OCI-LY3 (cell line): ENCODE measurements at regions not wholly inside any gene's neighbourhood (a gene's known extent, or its start where the extent isn't known, plus 50 kb on each side); places are given as distances from the start of the nearest gene placed in this dataset.

ENCODE experiments used
- CTCF ChIP-seq: fragments of 200-600, 300-600 bp; sonication (generic); IDR thresholded peaks from 2 replicates; pipeline ENCODE4 v1.5.1; 2014; ENCODE audit warnings: antibody characterized with exemption, low read length, low read depth
- EZH2phosphoT487 ChIP-seq: fragments of 200-600 bp; shearing (Covaris generic); IDR thresholded peaks from 2 replicates; pipeline ENCODE4 v1.6.1; 2018; ENCODE audit warnings: antibody characterized with exemption, mixed run types, low read depth

GRCh38 chr2:183829931-183830330, 705.7 kb downstream of the NUP35 start:
- TF ChIP-seq CTCF (no peak), EZH2phosphoT487 (no peak)
